ENCODE measurements at regions not wholly inside any gene's neighbourhood (a gene's known extent, or its start where the extent isn't known, plus 50 kb on each side); places are given as distances from the start of the nearest gene placed in this dataset.
A peak's percentile ranks its signal among the peaks of the same experiment; 100 is the strongest.

DNA sequence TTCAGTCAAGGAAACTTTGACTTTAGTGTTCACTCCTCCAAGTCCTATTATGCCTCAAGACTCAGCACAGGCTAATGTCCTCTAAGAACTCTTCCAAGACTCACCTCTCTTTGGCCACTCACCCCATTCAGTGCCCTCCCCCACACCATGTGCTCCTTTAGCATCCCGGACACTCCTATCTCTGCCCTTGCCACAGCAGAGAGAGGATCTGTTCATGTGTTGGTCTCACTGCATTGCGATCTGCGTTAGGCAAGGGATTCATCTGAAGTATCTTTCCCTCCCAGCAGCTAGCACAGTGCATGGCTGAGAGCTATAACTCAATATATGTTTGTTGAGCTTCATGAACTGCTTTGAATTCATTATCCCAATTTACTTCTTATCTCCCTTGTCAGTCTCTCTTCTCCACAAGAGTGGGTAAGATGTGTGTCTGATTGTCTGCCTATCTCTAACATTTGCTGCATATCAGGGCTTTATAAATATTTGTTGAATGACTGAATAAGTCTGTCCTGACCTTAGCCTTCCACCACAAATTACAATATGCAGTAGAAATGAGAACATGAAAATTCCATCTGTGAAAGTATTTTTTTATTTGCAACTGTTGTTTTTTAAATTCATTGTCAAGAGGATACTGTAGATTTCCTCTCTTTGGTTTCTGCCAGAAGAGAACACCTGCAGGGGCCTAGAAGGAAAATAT, 179.9 kb upstream of the NCKAP5 start:
- TF ChIP-seq POLR2AphosphoS5 (IDR thresholded peaks at IDR 0.05) = no peak
- TF ChIP-seq POLR2A (IDR thresholded peaks at IDR 0.05) = no peak
- TF ChIP-seq EP300 (IDR thresholded peaks at IDR 0.05) = no peak
- TF ChIP-seq CTCF (IDR thresholded peaks at IDR 0.05) = no peak
- 77 to 90% methylated on average over 3 of the region's 3 CpGs for WGBS, 2 donors (ENCODE audit: low coverage in 1 of 2)
- no peak for ATAC-seq

DNA sequence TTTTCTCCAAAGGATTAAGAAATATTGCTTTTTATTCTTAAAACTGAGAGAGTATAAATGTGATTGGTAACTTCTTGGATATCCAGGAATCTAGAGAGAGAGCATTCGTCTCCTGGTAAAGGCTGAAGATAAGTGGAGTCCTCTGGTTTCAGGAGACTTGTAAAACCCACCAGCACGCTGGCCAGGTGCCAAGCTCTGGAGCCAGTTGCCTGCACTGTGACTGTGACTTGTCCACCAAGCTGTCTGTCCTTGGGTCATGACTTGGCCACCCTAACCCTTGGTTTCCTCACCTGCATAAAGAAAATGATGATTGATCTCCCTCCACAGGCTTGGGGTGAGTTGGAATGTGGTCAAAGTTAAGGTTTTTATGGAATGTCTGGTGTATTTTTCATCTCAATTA, 185.4 kb upstream of the NCKAP5 start:
- H3K4me1 ChIP-seq = peaks cover 0 to 22% (median 12%) of the 10 kb centered on the region in 3 donors
- no peaks in the 10 kb centered on the region for H3K36me3 ChIP-seq
- H3K9me3 ChIP-seq = no peaks in the 10 kb centered on the region
- WGBS, 2 donors (ENCODE audit: low coverage in 1 of 2) = 59 to 67% methylated on average over 1 to 2 of the region's 2 CpGs
- no peaks in the 10 kb centered on the region for H3K27me3 ChIP-seq
- TF ChIP-seq CTCF (IDR thresholded peaks at IDR 0.05) (no peak), POLR2A (IDR thresholded peaks at IDR 0.05) (no peak), EP300 (IDR thresholded peaks at IDR 0.05) (no peak), POLR2AphosphoS5 (IDR thresholded peaks at IDR 0.05) (no peak)
- H3K4me3 ChIP-seq = no peak overlapping the region
- peak overlapping the region in 1 of 4 donors; percentile 13 for H3K27ac ChIP-seq
- no peak for ATAC-seq

More for the DNA sequence above, 179.9 kb upstream of the NCKAP5 start:
- Histone ChIP-seq H3K4me1 (no peaks in the 10 kb centered on the region), H3K36me3 (no peaks in the 10 kb centered on the region), H3K9me3 (no peaks in the 10 kb centered on the region), H3K27ac (no peak overlapping the region), H3K4me3 (no peak overlapping the region), H3K27me3 (no peaks in the 10 kb centered on the region)

DNA sequence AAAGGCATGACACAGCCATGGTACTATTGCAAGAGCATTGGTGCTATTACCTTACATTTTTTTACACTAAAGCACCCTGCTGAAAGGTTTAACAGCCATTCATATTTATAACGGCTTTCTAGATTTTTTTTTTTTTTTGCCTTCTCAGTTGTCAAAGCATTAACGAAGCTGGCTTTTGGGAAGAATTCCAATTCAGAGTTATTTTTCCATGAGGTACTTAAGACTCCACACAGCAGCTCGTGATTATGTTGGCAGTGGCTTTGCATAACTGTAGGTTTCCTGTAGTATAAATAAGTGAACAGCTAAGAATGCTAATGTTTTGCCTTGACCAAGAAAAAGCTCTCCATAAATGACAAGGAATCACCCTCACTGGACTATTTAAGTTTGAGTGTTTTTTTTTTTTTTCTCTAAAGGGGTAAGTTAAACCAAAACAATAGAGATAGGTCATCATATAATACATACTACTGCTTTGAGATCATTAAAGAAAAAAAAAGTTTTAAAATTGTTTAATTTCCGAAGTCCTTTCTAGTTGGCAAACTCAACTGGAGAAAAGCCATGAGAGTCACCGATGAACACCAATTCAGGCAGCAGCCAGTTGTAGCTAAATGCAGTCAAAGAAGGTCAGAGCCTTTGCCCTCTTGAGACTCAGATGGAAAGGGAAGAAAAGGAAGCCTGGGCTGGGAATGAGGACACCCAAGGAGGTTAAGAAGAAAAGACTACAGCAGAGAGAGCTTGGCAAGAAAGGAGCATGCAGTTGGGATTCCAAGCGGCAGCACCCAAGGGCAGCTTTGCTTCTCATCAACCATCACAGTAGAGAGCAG, 187.4 kb upstream of the NCKAP5 start:
- Histone ChIP-seq H3K9me3 (no peaks in the 10 kb centered on the region), H3K36me3 (no peaks in the 10 kb centered on the region), H3K27me3 (no peaks in the 10 kb centered on the region), H3K27ac (peak overlapping the region; percentile 77 to 90 (median 79)), H3K4me3 (no peak overlapping the region), H3K4me1 (peaks cover 0 to 27% (median 12%) of the 10 kb centered on the region in 3 donors)
- peak; percentile 94 for ATAC-seq
- 3 to 13% methylated on average over 5 to 6 of the region's 6 CpGs for WGBS, 2 donors (ENCODE audit: low coverage in 1 of 2)
- TF ChIP-seq POLR2A (IDR thresholded peaks at IDR 0.05) (no peak), POLR2AphosphoS5 (IDR thresholded peaks at IDR 0.05) (peak; percentile 88), EP300 (IDR thresholded peaks at IDR 0.05) (peak; percentile 20)

DNA sequence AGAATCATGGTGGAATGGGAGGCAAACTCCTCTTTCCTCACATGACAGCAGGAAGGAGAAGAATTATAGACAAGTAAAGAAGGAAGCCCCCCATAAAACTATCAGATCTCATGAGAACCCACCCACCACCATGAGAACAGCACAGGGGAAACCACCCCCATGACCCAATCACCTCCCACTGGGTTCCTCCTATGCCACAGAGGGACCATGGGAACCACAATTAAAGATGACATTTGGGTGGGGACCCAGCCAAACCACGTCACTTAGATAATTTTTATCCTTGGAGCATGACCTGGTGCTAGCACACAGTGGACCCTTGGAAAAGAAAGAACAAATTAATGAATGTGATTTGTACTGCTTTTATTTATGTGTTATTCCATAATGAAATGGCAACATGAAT, 188.6 kb upstream of the NCKAP5 start:
- Histone ChIP-seq H3K36me3 (no peaks in the 10 kb centered on the region), H3K4me3 (no peak overlapping the region), H3K27me3 (no peaks in the 10 kb centered on the region), H3K9me3 (no peaks in the 10 kb centered on the region), H3K4me1 (peaks cover 0 to 31% (median 12%) of the 10 kb centered on the region in 3 donors), H3K27ac (peak overlapping the region in 2 of 4 donors; percentile 77 to 81)
- no peak for ATAC-seq
- WGBS, 2 donors (ENCODE audit: low coverage in 1 of 2) = 79 to 89% methylated on average over 1 of the region's 1 CpG
- TF ChIP-seq CTCF (IDR thresholded peaks at IDR 0.05) (no peak), EP300 (IDR thresholded peaks at IDR 0.05) (no peak), POLR2AphosphoS5 (IDR thresholded peaks at IDR 0.05) (no peak), POLR2A (IDR thresholded peaks at IDR 0.05) (no peak)

- H3K9me3 ChIP-seq = no peaks in the 10 kb centered on the region
- peak overlapping the region in 2 of 4 donors; percentile 43 to 60 for H3K27ac ChIP-seq
- WGBS, 2 donors (ENCODE audit: low coverage in 1 of 2) = 48 to 67% methylated on average over 1 to 3 of the region's 3 CpGs
- H3K36me3 ChIP-seq = no peaks in the 10 kb centered on the region
- no peak overlapping the region for H3K4me3 ChIP-seq
- no peaks in the 10 kb centered on the region for H3K27me3 ChIP-seq
- TF ChIP-seq POLR2A (IDR thresholded peaks at IDR 0.05) (no peak), CTCF (IDR thresholded peaks at IDR 0.05) (no peak), POLR2AphosphoS5 (IDR thresholded peaks at IDR 0.05) (no peak), EP300 (IDR thresholded peaks at IDR 0.05) (no peak)
- H3K4me1 ChIP-seq = peaks cover 0 to 26% (median 6%) of the 10 kb centered on the region in 3 donors
- ATAC-seq = no peak
Observed at GRCh38 chr2:133760376-133760775, 192.1 kb upstream of the NCKAP5 start.

Measured in gastroesophageal sphincter (tissue), 4 donors.